NCI-H187 (cell line): ENCODE measurements at regions not wholly inside any gene's neighbourhood (a gene's known extent, or its start where the extent isn't known, plus 50 kb on each side); places are given as distances from the start of the nearest gene placed in this dataset.
"Not testable (repeated sequence)": the region's sequence is repeated elsewhere in the genome, so short reads cannot be mapped to it uniquely, and the experiment has no call there.

ENCODE experiments used
- DNase-seq, 2 experiments: peaks; one replicate each; lab custom pipeline; 2025; lab: John Stamatoyannopoulos, UW

DNA sequence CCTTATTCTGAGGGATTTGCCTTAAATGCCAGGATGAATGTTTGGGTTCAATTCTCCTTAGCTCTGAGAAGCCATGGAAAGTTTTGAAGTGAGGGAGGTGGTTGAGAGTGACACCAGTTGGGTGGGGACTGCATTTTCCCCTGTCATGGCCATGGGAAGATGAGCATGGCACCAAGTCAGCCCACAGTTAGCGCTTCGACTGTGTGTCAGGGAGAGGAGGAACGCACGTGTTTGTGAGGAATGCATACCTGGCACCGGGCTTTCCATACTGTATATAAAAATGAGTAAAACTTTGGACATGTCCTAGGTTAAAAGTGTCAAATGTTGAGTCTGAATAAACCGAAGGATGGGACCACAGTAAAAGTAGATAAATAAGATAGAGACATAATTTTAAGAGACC is 187.5 kb upstream of the KL start:
- no peak for DNase-seq

DNA sequence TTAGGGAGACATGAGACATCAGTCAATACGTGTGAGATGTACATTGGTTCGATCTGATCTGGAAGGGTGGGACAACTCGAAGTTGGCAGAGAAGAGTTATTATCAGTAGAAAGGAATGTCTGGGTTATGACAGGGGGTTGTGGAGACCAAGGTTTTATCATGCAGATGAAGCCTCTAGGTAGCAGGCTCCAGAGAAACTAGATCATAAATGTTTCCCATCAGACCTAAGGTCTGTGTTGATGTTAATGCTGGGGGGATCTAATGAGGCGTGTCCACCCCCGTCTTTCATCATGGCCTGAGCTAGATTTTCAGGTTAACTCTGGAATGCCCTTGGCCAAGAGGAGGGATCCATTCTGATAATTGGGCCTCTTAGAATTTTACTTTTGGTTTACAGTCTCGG is 187.0 kb upstream of the KL start:
- no peak for DNase-seq

GRCh38 chr13:32829676-32830335 is 186.4 kb upstream of the KL start:
- no peak for DNase-seq

DNA sequence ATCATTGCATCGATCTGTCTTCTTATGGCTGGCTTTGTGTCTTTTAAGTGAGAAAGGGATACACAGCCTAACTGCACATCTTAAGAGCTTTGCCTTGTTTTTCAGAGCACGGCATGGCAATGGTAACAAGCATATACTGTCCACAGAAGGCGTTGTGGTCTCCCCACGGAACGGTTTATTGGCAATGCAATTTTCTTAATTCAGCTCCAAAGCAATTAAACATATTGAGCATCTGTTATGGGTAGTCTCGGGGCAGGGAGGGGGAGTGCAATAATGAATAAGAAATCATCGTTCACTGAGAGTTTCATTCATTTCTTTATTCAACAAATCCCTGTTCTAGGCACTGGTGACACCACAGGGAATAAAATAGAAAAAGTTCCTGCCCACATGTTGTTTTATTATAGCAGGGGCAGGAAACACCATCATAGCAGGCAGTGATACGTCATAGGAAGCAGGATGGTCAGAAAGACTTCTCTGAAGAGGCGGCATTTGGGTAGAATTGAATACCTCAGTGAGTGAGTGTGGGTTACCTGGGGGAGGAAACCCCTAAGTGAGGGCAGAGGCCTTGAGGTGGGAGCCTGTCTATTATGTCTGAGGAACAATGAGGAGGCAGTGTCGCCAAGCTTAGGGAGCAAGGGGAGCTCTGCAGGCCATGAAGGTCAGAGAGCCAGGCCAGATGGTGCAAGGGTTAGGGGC is 185.7 kb upstream of the KL start:
- DNase-seq = no peak

GRCh38 chr13:32837307-32837972 is 178.8 kb upstream of the KL start:
- DNase-seq = no peak

DNA sequence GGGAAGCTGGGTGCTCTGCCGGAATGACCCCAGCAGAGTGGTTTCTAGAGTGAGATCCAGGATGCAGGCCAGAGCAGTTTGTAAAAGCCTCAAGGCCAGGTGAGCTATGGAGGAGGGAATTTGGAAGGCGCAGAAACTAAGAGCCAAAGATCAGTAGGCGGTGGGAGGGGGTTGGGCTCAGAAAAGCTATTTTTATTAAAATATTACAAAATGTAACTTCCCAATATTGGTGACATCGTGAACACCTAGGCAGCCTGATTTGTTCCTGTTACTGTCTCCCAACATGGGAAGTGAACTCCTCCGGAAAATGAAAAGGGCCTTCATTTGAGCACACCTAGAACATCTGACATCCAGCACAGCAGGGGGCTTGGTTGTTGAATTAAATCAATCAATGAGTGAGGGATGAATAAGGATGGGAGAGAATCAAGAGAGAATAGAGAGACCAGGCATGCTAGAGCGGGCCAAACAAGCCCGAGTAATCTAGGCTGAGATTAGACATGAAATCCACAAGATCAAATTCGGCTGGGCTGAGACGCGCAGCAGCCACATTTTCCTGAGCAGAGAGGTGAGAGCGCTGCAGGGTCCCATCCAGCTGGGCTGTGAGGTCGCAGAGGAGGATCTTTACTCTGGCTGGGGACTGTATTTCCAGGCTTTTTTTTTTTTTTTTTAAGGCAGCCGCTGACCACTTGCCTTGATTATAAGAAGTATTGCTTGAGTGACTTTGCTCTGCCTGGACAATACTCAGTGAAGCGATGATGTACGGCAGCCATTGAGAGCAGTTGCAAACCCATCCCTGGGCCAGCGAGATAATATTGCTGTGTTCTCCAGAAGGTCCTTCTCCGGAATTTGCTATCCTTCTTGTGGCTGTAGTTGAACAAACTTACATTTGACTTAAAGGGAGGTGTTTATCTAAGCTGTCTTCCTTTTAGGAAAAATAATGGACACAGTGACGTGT is 178.0 kb upstream of the KL start:
- no peak for DNase-seq

DNA sequence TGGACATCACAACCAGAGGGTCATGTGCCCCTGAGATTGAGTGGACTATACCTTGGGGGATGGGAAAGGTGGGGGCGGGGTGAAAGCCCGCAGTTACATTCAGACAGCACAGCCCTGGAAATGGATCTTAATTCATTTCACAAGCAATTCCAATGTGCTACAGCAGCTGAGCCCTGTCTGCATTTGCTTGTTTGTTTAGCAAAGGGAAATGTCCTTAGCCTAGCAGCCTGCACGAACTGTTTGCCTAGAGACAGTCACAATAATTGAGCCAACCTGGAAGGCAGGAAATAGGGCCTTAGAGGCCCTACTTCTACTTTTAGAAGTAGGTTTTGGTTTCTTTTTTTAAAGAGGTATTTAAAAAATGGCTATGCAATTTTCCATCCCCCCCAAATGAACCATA is 177.3 kb upstream of the KL start:
- DNase-seq = no peak

- DNase-seq = no peak
These were observed 176.1 kb upstream of the KL start for GRCh38 chr13:32840113-32840512.

- DNase-seq = no peak
These were observed 175.1 kb upstream of the KL start for GRCh38 chr13:32840989-32841713.

DNA sequence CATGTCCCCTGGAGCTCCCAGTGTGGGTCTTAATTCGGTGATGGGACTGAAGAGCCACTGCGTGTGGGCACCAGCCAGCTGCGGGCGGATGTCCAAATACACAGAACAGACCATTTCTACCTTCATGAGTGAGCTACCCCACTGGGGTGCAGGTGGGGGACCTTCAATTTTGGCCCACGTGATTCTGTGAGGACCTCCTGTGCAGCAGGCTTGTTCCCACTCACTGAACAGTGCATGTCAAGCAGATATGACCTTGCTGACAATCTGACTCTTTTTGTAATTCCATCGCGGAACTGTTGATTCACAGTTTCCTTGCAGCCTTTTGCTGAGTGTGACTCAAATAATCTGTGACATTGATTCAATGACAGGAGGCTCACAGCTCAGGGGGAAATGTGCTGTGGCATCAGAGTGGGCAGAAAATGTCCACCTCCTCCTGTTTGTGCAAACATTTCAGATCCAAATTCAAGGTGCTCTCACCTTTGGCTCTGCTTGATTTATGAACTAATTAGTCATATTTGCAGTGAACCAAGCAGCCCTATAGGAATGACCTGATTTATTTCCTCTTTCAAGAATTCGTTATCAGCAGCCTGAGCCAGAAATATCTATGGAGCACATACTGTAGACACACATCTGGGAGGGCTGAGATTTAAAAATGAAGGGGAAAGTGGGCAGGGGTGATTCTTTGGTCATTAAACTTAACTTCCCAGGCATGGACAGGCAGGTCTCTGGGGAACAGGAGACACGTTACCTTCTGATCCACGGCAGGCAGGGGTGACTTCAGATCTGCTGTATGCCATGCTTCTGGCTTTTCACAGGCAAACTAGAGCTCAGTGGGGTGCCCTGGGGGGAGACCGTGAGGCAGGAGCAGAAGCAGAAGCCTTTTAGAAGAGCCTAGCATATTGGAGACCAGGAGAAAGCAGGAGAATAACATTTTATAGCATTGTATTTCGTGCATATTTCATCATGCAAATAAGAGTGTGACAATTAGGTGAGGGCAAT is 170.0 kb upstream of the KL start:
- no peak for DNase-seq

DNA sequence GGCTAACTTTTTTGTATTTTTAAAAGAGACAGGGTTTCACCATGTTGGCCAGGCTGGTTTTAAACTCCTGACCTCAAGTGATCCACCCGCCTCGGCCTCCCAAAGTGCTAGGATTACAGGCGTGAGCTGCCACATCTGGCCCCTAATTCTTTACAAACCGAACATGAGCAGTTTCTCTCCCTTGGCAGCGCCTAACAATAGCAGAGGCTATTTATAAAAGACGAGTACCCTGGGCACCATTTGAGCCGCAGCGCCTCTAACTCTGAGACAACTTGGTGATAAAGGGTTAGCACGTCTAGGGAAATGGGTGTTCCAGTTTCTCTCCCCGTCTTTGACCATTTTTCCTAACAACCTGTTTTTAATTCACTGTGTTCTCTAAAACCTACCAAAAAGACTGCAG is 168.2 kb upstream of the KL start:
- not testable (repeated sequence) for DNase-seq

DNA sequence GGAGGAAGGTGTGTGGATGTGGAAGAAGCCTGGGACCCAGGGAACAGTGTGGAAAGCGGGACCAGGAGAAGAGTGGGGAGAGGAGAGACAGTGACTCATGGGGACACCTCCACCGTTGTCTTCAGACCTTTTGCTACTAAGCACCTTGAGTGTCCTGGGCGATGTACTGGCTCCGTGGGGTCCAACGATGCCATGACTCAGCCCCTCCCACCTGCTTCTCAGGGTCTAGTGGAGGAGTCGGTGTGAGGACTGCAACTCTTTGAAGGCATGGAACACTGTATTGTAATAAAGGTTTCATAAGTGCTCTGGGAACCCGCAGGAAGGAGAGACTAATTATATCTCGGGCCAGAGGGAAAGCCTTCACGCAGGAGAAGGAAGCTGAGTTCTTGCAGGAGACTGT is 166.9 kb upstream of the KL start:
- no peak for DNase-seq

DNA sequence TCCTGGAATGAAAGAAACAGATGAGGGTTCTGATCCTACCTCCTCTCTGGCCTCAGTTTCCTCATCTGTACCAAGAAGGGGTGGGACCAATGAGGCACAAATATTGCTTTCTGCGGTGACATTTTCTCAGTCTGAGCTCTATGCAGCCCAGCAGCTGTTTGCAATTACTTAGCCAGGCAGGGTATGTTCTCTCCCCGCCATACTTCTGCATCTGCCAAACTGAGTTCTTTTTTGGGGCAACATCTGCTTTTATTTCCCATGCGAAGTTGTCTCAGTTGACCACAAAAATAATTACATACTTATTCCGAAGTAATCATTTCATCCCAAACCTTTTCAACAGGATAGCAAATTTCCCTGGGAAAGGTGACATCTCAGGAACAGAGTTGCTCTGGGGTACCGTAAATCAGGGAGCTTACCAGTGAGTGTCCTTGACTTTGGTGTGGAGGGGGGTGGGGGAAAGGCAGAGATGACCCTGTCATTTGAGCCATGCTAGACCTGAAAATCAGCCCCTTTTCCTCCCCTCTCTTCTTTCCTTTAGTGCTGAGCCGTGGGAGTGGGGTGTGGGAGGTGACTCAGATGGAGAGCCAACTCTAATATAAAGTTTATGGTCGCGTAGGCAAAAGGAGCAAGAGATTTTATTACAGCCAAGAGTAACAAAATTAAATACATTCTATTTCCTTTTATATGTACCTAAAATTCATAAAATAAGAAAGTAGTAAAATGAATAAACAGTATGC is 165.7 kb upstream of the KL start:
- DNase-seq = no peak

- no peak for DNase-seq
These were observed 164.8 kb upstream of the KL start for GRCh38 chr13:32851083-32852069.

DNA sequence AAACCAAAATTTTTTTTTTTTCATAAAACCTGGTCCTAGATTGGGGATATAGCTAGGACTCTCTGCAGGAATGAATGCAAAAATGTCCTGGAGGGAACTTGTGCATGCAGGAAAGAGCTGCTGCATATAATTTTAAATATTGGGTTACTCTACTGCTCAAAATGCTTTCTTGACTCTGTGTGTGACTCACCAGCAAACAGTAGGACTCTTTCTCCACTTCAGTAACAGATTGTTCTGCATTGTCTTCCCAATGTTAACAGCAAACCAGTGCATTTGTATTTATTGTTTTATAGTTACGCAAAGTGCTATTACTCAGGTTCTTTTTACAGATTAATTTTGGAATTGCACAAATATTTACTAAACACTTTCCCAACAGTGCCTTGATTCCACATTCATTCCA is 163.7 kb upstream of the KL start:
- DNase-seq = no peak

DNA sequence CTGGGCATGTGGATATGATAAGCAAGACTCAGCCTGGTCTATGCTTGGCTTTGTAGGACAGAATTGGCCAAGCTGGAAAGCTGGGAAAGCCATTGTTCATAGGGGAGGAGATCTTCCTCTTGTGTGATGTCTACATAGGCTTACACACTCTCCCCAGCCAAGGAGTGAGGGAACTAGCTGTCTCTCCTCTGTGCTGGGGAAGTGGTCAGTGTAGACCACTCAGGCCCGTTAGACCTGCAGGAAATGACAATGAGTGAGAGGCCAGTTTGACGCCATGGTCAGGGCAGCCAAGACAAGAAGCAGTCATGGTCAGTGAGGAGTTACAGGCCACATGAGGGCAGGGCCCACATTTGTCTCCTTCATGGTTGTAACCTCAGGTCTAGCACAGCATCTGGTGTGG is 159.1 kb upstream of the KL start:
- DNase-seq = no peak

- DNase-seq = no peak
These were observed 158.5 kb upstream of the KL start for GRCh38 chr13:32857689-32858088.

DNA sequence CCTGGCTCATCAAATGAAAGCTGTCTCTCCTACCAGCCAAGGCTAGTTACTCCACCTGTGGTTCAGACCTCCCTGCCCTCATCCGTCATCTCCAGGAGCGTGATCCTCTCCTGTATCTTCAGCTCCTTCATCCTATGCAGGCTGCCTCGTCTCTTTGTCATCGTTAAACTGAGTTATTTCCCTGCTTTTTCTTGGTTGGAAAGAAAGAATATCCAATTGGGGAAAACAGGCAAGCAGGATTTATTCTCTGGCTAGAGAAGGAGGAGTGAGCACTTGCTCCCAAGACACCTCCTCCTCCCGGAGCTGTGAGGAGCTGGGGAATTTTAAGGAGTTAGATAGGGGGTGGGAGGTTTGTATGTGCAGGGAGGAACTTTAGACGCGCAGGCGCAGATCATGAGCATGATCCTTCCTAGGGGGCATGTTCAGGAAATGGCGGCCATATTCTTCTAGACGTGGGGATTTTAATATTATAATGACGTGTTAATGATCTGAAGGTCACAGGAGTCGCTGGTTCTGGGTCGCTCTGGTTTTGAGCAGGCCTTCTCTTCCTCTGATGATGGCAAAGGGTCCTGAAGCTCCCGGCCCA is 156.4 kb upstream of the KL start:
- no peak for DNase-seq
